AG09309 (cell line): ENCODE measurements at regions not wholly inside any gene's neighbourhood (a gene's known extent, or its start where the extent isn't known, plus 50 kb on each side); places are given as distances from the start of the nearest gene placed in this dataset.

Source experiments
- DNase-seq: peaks from one replicate; pipeline ENCODE4 v3.0.0-alpha.2; 2010; ENCODE audit warnings: low read depth
- H3K4me3 ChIP-seq: 2 replicates; pipeline ENCODE4 v1.5.1; 2011; ENCODE audit warnings: mild to moderate bottlenecking, low read depth, low read length, moderate library complexity; ENCODE audit not compliant: control insufficient read depth
- CTCF ChIP-seq: IDR thresholded peaks from 2 replicates; pipeline ENCODE4 v1.5.1; 2011; ENCODE audit warnings: mild to moderate bottlenecking, low read depth, low read length, inconsistent platforms; ENCODE audit not compliant: insufficient read depth, control insufficient read depth; ENCODE audit errors: missing control alignments

GRCh38 chr4:14912426-14912825 lies 89.9 kb upstream of the CPEB2 start:
- no peak for TF ChIP-seq CTCF
- DNase-seq: no peak

DNA sequence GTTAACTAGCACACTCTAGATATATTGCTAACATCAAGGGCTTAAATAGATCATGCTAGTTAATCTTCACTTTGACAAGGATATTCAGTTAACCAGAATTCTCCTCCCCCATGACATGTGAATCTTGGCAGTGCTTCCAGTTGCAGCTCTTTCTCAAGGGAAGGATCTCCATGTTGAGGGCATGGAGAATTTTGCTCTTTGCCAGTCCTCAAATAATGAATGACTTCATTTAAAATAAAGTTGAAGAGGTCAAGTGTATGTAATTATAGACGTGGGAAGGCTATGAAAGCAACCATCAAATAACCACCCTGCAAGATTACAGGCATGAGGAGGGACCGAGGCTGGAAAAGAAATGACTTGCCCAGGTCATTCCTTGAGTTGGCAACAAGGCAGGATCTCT lies 87.3 kb upstream of the CPEB2 start:
- no peak for TF ChIP-seq CTCF
- no peak overlapping the region for H3K4me3 ChIP-seq
- no peak for DNase-seq

More at GRCh38 chr4:14912426-14912825, 89.9 kb upstream of the CPEB2 start:
- no peak overlapping the region for H3K4me3 ChIP-seq

- H3K4me3 ChIP-seq: no peak overlapping the region
- TF ChIP-seq CTCF: no peak
- no peak for DNase-seq
These were observed 85.6 kb upstream of the CPEB2 start for GRCh38 chr4:14916554-14917297.

DNA sequence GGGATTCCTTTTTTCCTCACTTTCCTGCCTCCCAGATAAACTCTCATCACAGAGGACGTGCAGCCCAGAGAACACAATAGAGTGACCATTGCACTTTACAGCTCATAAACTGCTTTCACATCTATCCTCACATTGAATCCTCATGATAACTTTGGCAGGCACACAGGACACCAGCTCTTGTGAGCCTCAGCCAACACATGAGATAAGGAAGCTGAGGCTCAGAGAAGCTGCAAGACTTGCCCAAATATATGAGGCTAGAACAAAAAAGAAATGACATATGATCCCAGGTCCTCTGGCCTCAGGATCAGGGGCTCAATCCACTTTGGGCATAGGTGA lies 85.0 kb upstream of the CPEB2 start:
- no peak for TF ChIP-seq CTCF
- no peak overlapping the region for H3K4me3 ChIP-seq
- DNase-seq: no peak

GRCh38 chr4:14918336-14918735 lies 83.9 kb upstream of the CPEB2 start:
- DNase-seq: no peak
- H3K4me3 ChIP-seq: no peak overlapping the region
- no peak for TF ChIP-seq CTCF

DNA sequence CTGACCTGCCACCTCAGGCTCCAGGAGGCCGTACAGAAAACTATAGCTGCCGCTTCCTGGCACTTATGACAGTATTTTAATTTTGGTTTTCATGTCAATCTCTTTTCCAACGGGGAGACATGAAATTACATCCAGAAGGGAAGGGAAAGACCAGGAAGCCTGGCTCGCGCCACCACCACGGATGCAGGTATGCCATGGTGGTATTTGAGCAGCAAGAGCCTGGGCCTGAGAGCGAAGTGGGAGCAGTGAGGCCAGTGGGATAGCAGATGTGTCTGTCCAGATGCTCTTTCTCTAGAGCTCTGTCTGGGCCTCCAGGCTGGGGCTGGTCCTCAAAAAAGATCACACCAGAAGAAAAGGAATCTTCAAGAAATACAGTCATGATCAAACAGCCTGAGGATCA lies 82.5 kb upstream of the CPEB2 start:
- TF ChIP-seq CTCF: no peak

More for the DNA sequence above, 82.5 kb upstream of the CPEB2 start:
- no peak overlapping the region for H3K4me3 ChIP-seq
- no peak for DNase-seq
